ENCODE measurements at regions not wholly inside any gene's neighbourhood (a gene's known extent, or its start where the extent isn't known, plus 50 kb on each side); places are given as distances from the start of the nearest gene placed in this dataset.

DNA sequence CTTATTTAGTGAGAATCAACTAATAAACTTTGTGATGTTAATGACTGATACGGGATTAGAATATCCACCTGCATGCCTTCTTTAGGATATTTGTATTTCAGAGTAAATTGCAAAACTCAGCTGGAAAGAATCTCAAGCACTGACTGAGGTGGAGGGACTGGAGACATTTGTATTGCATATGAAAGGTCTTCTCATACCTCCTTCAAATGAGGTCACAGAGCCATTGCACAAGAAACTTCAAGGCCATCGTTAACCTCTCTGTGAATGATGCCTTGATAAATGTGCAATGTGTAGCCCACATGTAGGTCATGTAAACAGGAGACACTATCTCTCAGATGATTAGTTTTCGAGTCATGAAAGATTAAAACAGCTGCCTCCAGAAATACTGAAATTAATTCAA is 531.7 kb upstream of the PLXNA2 start:
- H3K79me2 ChIP-seq (ENCODE audit: insufficient read depth, low read length) = no peaks in the 10 kb centered on the region
- no peaks in the 10 kb centered on the region for H4K20me1 ChIP-seq (ENCODE audit: low read depth, low read length)
- no peaks in the 10 kb centered on the region for H3K36me3 ChIP-seq (ENCODE audit: low read length)
- no peaks in the 10 kb centered on the region for H3K27me3 ChIP-seq (ENCODE audit: low read length)
- no peak overlapping the region for H2AFZ ChIP-seq (ENCODE audit: low read depth, low read length, severe bottlenecking)
- no peak overlapping the region for H3K9ac ChIP-seq (ENCODE audit: low read length)
- TF ChIP-seq CTCF (IDR thresholded peaks at IDR 0.05; ENCODE audit: insufficient read depth, low read length, poor library complexity, severe bottlenecking) (no peak), EZH2phosphoT487 (conservative IDR thresholded peaks at IDR 0.05; ENCODE audit: low read length) (no peak)
- H3K4me2 ChIP-seq (ENCODE audit: low read depth, low read length, poor library complexity, severe bottlenecking) = no peak overlapping the region
- H3K9me2 ChIP-seq (replicated peaks; ENCODE audit: insufficient read depth, low read length) = no peaks in the 10 kb centered on the region
- no peak overlapping the region for H3K27ac ChIP-seq (ENCODE audit: low read depth, low read length)
- no peaks in the 10 kb centered on the region for H3F3A ChIP-seq (ENCODE audit: insufficient read depth)
- no peaks in the 10 kb centered on the region for H3K9me3 ChIP-seq (ENCODE audit: insufficient read depth, low read length)
- no peak overlapping the region for H3K4me3 ChIP-seq (ENCODE audit: insufficient read depth, low read length, poor library complexity, severe bottlenecking)

- Histone ChIP-seq H3K36me3 (ENCODE audit: low read length) (no peaks in the 10 kb centered on the region), H3K9ac (ENCODE audit: low read length) (no peak overlapping the region), H3F3A (ENCODE audit: insufficient read depth) (no peaks in the 10 kb centered on the region), H3K27me3 (ENCODE audit: low read length) (no peaks in the 10 kb centered on the region), H3K9me3 (ENCODE audit: insufficient read depth, low read length) (no peaks in the 10 kb centered on the region), H2AFZ (ENCODE audit: low read depth, low read length, severe bottlenecking) (no peak overlapping the region), H3K4me2 (ENCODE audit: low read depth, low read length, poor library complexity, severe bottlenecking) (no peak overlapping the region), H3K9me2 (replicated peaks; ENCODE audit: insufficient read depth, low read length) (no peaks in the 10 kb centered on the region), H3K27ac (ENCODE audit: low read depth, low read length) (no peak overlapping the region), H3K4me3 (ENCODE audit: insufficient read depth, low read length, poor library complexity, severe bottlenecking) (no peak overlapping the region), H4K20me1 (ENCODE audit: low read depth, low read length) (no peaks in the 10 kb centered on the region), H3K79me2 (ENCODE audit: insufficient read depth, low read length) (no peaks in the 10 kb centered on the region)
- no peak for TF ChIP-seq CTCF (IDR thresholded peaks at IDR 0.05; ENCODE audit: insufficient read depth, low read length, poor library complexity, severe bottlenecking)
- no peak for TF ChIP-seq EZH2phosphoT487 (conservative IDR thresholded peaks at IDR 0.05; ENCODE audit: low read length)
Observed at GRCh38 chr1:208778417-208778816, 534.2 kb upstream of the PLXNA2 start.

- no peak overlapping the region for H3K4me2 ChIP-seq (ENCODE audit: low read depth, low read length, poor library complexity, severe bottlenecking)
- H3K9me2 ChIP-seq (replicated peaks; ENCODE audit: insufficient read depth, low read length) = no peaks in the 10 kb centered on the region
- no peaks in the 10 kb centered on the region for H3K79me2 ChIP-seq (ENCODE audit: insufficient read depth, low read length)
- H3F3A ChIP-seq (ENCODE audit: insufficient read depth) = no peaks in the 10 kb centered on the region
- no peaks in the 10 kb centered on the region for H3K36me3 ChIP-seq (ENCODE audit: low read length)
- no peak for TF ChIP-seq EZH2phosphoT487 (conservative IDR thresholded peaks at IDR 0.05; ENCODE audit: low read length)
- TF ChIP-seq CTCF (IDR thresholded peaks at IDR 0.05; ENCODE audit: insufficient read depth, low read length, poor library complexity, severe bottlenecking) = no peak
- no peak overlapping the region for H2AFZ ChIP-seq (ENCODE audit: low read depth, low read length, severe bottlenecking)
- H3K4me3 ChIP-seq (ENCODE audit: insufficient read depth, low read length, poor library complexity, severe bottlenecking) = no peak overlapping the region
- no peaks in the 10 kb centered on the region for H3K9me3 ChIP-seq (ENCODE audit: insufficient read depth, low read length)
- no peaks in the 10 kb centered on the region for H4K20me1 ChIP-seq (ENCODE audit: low read depth, low read length)
- no peak overlapping the region for H3K27ac ChIP-seq (ENCODE audit: low read depth, low read length)
- H3K9ac ChIP-seq (ENCODE audit: low read length) = no peak overlapping the region
- H3K27me3 ChIP-seq (ENCODE audit: low read length) = no peaks in the 10 kb centered on the region
Observed at GRCh38 chr1:208781391-208782045, 537.3 kb upstream of the PLXNA2 start.

All from SU-DHL-6 (cell line).